ENCODE measurements at regions not wholly inside any gene's neighbourhood (a gene's known extent, or its start where the extent isn't known, plus 50 kb on each side); places are given as distances from the start of the nearest gene placed in this dataset.

- peaks cover 0 to 8% (median 0%) of the 10 kb centered on the region in 9 donors for H3K9me3 Mint-ChIP-seq
- no peaks in the 10 kb centered on the region for H3K27me3 Mint-ChIP-seq
- H3K4me3 Mint-ChIP-seq, result no peak overlapping the region
- POLR2A ChIA-PET, result no interaction called here
- DNase-seq (no peak), ATAC-seq (no peak)
- H3K4me1 Mint-ChIP-seq, result peaks cover 0 to 3% (median 0%) of the 10 kb centered on the region in 4 donors
- H3K27ac Mint-ChIP-seq, result no peak overlapping the region
- H3K36me3 Mint-ChIP-seq, result peaks cover 0 to 9% (median 2%) of the 10 kb centered on the region in 3 donors
These were observed 239.0 kb downstream of the EIPR1 start for GRCh38 chr2:3138621-3139020.

- Mint-ChIP-seq H3K27me3 (no peaks in the 10 kb centered on the region), H3K4me3 (no peak overlapping the region), H3K36me3 (peaks cover 0 to 13% (median 2%) of the 10 kb centered on the region in 3 donors), H3K9me3 (peaks cover 0 to 8% (median 0%) of the 10 kb centered on the region in 9 donors), H3K27ac (no peak overlapping the region), H3K4me1 (no peaks in the 10 kb centered on the region)
- DNase-seq (no peak), ATAC-seq (no peak)
- POLR2A ChIA-PET, result no interaction called here
These were observed 239.8 kb downstream of the EIPR1 start for GRCh38 chr2:3137651-3138300.

- peaks cover 0 to 5% (median 2%) of the 10 kb centered on the region in 5 donors for H3K27me3 Mint-ChIP-seq
- POLR2A ChIA-PET, result no interaction called here
These were observed 241.9 kb downstream of the EIPR1 start for GRCh38 chr2:3135676-3136075.

GRCh38 chr2:3134026-3134571 lies 243.5 kb downstream of the EIPR1 start:
- Mint-ChIP-seq H3K36me3 (peaks cover 2 to 13% (median 3%) of the 10 kb centered on the region in 3 donors), H3K27me3 (peaks cover 0 to 11% (median 5%) of the 10 kb centered on the region in 5 donors), H3K27ac (no peak overlapping the region), H3K4me1 (no peaks in the 10 kb centered on the region), H3K4me3 (no peak overlapping the region), H3K9me3 (peaks cover 0 to 8% (median 0%) of the 10 kb centered on the region in 9 donors)
- POLR2A ChIA-PET, result no interaction called here
- ATAC-seq (no peak), DNase-seq (no peak)

More at GRCh38 chr2:3135676-3136075, 241.9 kb downstream of the EIPR1 start:
- Mint-ChIP-seq H3K4me3 (no peak overlapping the region), H3K27ac (no peak overlapping the region), H3K9me3 (peaks cover 0 to 8% (median 0%) of the 10 kb centered on the region in 9 donors), H3K4me1 (no peaks in the 10 kb centered on the region), H3K36me3 (peaks cover 0 to 13% (median 2%) of the 10 kb centered on the region in 3 donors)
- ATAC-seq (no peak), DNase-seq (no peak)

- peaks cover 0 to 8% (median 0%) of the 10 kb centered on the region in 9 donors for H3K9me3 Mint-ChIP-seq
- peaks cover 0 to 11% (median 5%) of the 10 kb centered on the region in 5 donors for H3K27me3 Mint-ChIP-seq
- H3K4me3 Mint-ChIP-seq, result no peak overlapping the region
- POLR2A ChIA-PET, result no interaction called here
- no peaks in the 10 kb centered on the region for H3K4me1 Mint-ChIP-seq
- DNase-seq (no peak), ATAC-seq (no peak)
- no peak overlapping the region for H3K27ac Mint-ChIP-seq
- peaks cover 2 to 13% (median 6%) of the 10 kb centered on the region in 3 donors for H3K36me3 Mint-ChIP-seq
These were observed 244.7 kb downstream of the EIPR1 start for GRCh38 chr2:3132966-3133365.

GRCh38 chr2:3132466-3132865 lies 245.2 kb downstream of the EIPR1 start:
- H3K27ac Mint-ChIP-seq, result no peak overlapping the region
- H3K4me3 Mint-ChIP-seq, result no peak overlapping the region
- DNase-seq (no peak), ATAC-seq (no peak)
- H3K36me3 Mint-ChIP-seq, result peaks cover 2 to 13% (median 6%) of the 10 kb centered on the region in 3 donors
- peaks cover 0 to 11% (median 5%) of the 10 kb centered on the region in 5 donors for H3K27me3 Mint-ChIP-seq
- peaks cover 0 to under 1% (median under 1%) of the 10 kb centered on the region in 4 donors for H3K4me1 Mint-ChIP-seq
- POLR2A ChIA-PET, result no interaction called here
- H3K9me3 Mint-ChIP-seq, result peaks cover 0 to 8% (median 0%) of the 10 kb centered on the region in 9 donors

- no peak for ATAC-seq
- POLR2A ChIA-PET, result no interaction called here
- Mint-ChIP-seq H3K4me1 (peaks cover 0 to 5% (median 3%) of the 10 kb centered on the region in 4 donors), H3K27ac (no peak overlapping the region), H3K36me3 (peaks cover 2 to 13% (median 6%) of the 10 kb centered on the region in 3 donors), H3K27me3 (peaks cover 0 to 11% (median 5%) of the 10 kb centered on the region in 5 donors), H3K4me3 (no peak overlapping the region), H3K9me3 (peaks cover 0 to 8% (median 0%) of the 10 kb centered on the region in 9 donors)
- DNase-seq, result no peak
These were observed 245.8 kb downstream of the EIPR1 start for GRCh38 chr2:3131636-3132326.

GRCh38 chr2:3130889-3131635 lies 246.6 kb downstream of the EIPR1 start:
- Mint-ChIP-seq H3K9me3 (peaks cover 0 to 8% (median 0%) of the 10 kb centered on the region in 9 donors), H3K36me3 (peaks cover 2 to 13% (median 6%) of the 10 kb centered on the region in 3 donors), H3K27me3 (peaks cover 0 to 11% (median 5%) of the 10 kb centered on the region in 5 donors), H3K4me3 (no peak overlapping the region), H3K27ac (peak overlapping the region in 1 of 10 donors; percentile 43), H3K4me1 (peaks cover 0 to 5% (median 3%) of the 10 kb centered on the region in 4 donors)
- DNase-seq, result no peak
- POLR2A ChIA-PET, result no interaction called here
- ATAC-seq, result no peak

GRCh38 chr2:3130444-3130843 lies 247.2 kb downstream of the EIPR1 start:
- POLR2A ChIA-PET, result no interaction called here

GRCh38 chr2:3129867-3130266 lies 247.8 kb downstream of the EIPR1 start:
- peaks cover 0 to 5% (median 3%) of the 10 kb centered on the region in 4 donors for H3K4me1 Mint-ChIP-seq
- DNase-seq, result no peak
- H3K27ac Mint-ChIP-seq, result no peak overlapping the region
- no peak for ATAC-seq
- POLR2A ChIA-PET, result no interaction called here
- H3K4me3 Mint-ChIP-seq, result no peak overlapping the region
- peaks cover 0 to 6% (median 4%) of the 10 kb centered on the region in 3 donors for H3K36me3 Mint-ChIP-seq
- H3K9me3 Mint-ChIP-seq, result peaks cover 0 to 2% (median 0%) of the 10 kb centered on the region in 9 donors
- peaks cover 0 to 11% (median 5%) of the 10 kb centered on the region in 5 donors for H3K27me3 Mint-ChIP-seq

More at GRCh38 chr2:3130444-3130843, 247.2 kb downstream of the EIPR1 start:
- DNase-seq (no peak), ATAC-seq (no peak)
- H3K4me1 Mint-ChIP-seq, result peaks cover 0 to 5% (median 3%) of the 10 kb centered on the region in 4 donors
- H3K27me3 Mint-ChIP-seq, result peaks cover 0 to 11% (median 5%) of the 10 kb centered on the region in 5 donors
- no peak overlapping the region for H3K27ac Mint-ChIP-seq
- H3K9me3 Mint-ChIP-seq, result peaks cover 0 to 5% (median 0%) of the 10 kb centered on the region in 9 donors
- H3K36me3 Mint-ChIP-seq, result peaks cover 2 to 9% (median 6%) of the 10 kb centered on the region in 3 donors
- H3K4me3 Mint-ChIP-seq, result no peak overlapping the region

- peaks cover 0 to 5% (median 3%) of the 10 kb centered on the region in 4 donors for H3K4me1 Mint-ChIP-seq
- DNase-seq (no peak), ATAC-seq (no peak)
- POLR2A ChIA-PET, result no interaction called here
- peaks cover 0 to 6% (median 4%) of the 10 kb centered on the region in 3 donors for H3K36me3 Mint-ChIP-seq
- peaks cover 0 to 2% (median 0%) of the 10 kb centered on the region in 9 donors for H3K9me3 Mint-ChIP-seq
- no peak overlapping the region for H3K27ac Mint-ChIP-seq
- no peak overlapping the region for H3K4me3 Mint-ChIP-seq
- peaks cover 0 to 11% (median 5%) of the 10 kb centered on the region in 5 donors for H3K27me3 Mint-ChIP-seq
These were observed 248.8 kb downstream of the EIPR1 start for GRCh38 chr2:3128786-3129185.

- peak overlapping the region in 1 of 10 donors; percentile 86 for H3K27ac Mint-ChIP-seq
- ATAC-seq (no peak), DNase-seq (no peak)
- peaks cover 0 to 5% (median 3%) of the 10 kb centered on the region in 4 donors for H3K4me1 Mint-ChIP-seq
- peaks cover 0 to 11% (median 5%) of the 10 kb centered on the region in 5 donors for H3K27me3 Mint-ChIP-seq
- POLR2A ChIA-PET, result no interaction called here
- H3K36me3 Mint-ChIP-seq, result peaks cover 0 to 6% (median 0%) of the 10 kb centered on the region in 3 donors
- peaks cover 0 to 2% (median 0%) of the 10 kb centered on the region in 9 donors for H3K9me3 Mint-ChIP-seq
- H3K4me3 Mint-ChIP-seq, result peak overlapping the region in 6 of 10 donors; percentile 22 to 55 (median 42)
These were observed 249.9 kb downstream of the EIPR1 start for GRCh38 chr2:3127710-3128109.

Measured in naive thymus-derived CD8-positive, alpha-beta T cell (primary cell).